H9 (cell line): ENCODE measurements at regions not wholly inside any gene's neighbourhood (a gene's known extent, or its start where the extent isn't known, plus 50 kb on each side); places are given as distances from the start of the nearest gene placed in this dataset.

ENCODE experiments used
- DNase-seq: peaks from one replicate; pipeline ENCODE4 v3.0.0-alpha.2; 2017
- H2AFZ ChIP-seq: one replicate; pipeline ENCODE4 v1.6.1; 2013; ENCODE audit warnings: mild to moderate bottlenecking, low read length, control low read depth, moderate library complexity
- H2AK5ac ChIP-seq: 2 replicates; pipeline ENCODE4 v1.6.1; 2013; ENCODE audit warnings: low read length, control low read depth, mixed read lengths; ENCODE audit not compliant: insufficient read length
- H2BK120ac ChIP-seq: one replicate; pipeline ENCODE4 v1.6.1; 2013; ENCODE audit warnings: low read depth, mild to moderate bottlenecking, low read length, control low read depth, inconsistent platforms; ENCODE audit not compliant: poor library complexity, severe bottlenecking
- H2BK12ac ChIP-seq: 2 replicates; pipeline ENCODE4 v1.6.1; 2013; ENCODE audit warnings: low read length, control low read depth, mixed read lengths, low read depth; ENCODE audit not compliant: insufficient read length
- H2BK15ac ChIP-seq: 2 replicates; pipeline ENCODE4 v1.6.1; 2013; ENCODE audit warnings: low read depth, low read length, control low read depth
- H2BK20ac ChIP-seq: one replicate; pipeline ENCODE4 v1.6.1; 2013; ENCODE audit warnings: low read depth, mild to moderate bottlenecking, low read length, control low read depth, inconsistent platforms; ENCODE audit not compliant: poor library complexity, severe bottlenecking
- H2BK5ac ChIP-seq: 2 replicates; pipeline ENCODE4 v1.6.1; 2013; ENCODE audit warnings: low read length, control low read depth, mixed read lengths; ENCODE audit not compliant: insufficient read length
- H3K14ac ChIP-seq: 2 replicates; pipeline ENCODE4 v1.6.1; 2013; ENCODE audit warnings: low read length, control low read depth; ENCODE audit not compliant: insufficient read depth
- H3K18ac ChIP-seq: 2 replicates; pipeline ENCODE4 v1.6.1; 2013; ENCODE audit warnings: low read depth, mild to moderate bottlenecking, mixed read lengths, low read length, control low read depth; ENCODE audit not compliant: insufficient read length
- H3K23ac ChIP-seq: 2 replicates; pipeline ENCODE4 v1.6.1; 2013; ENCODE audit warnings: low read length, control low read depth, mixed read lengths, low read depth; ENCODE audit not compliant: insufficient read length
- H3K23me2 ChIP-seq: 2 replicates; pipeline ENCODE4 v1.6.1; 2013; ENCODE audit warnings: low read depth, mild to moderate bottlenecking, mixed read lengths, low read length, control low read depth; ENCODE audit not compliant: insufficient read length, poor library complexity, severe bottlenecking
- H3K27ac ChIP-seq: 2 replicates; pipeline ENCODE4 v1.5.1; 2013; ENCODE audit warnings: low read length, control low read depth, mixed read lengths, low read depth; ENCODE audit not compliant: insufficient read length
- H3K27me3 ChIP-seq: 2 replicates; pipeline ENCODE4 v1.6.1; 2013; ENCODE audit warnings: low read length, control low read depth, inconsistent platforms; ENCODE audit not compliant: insufficient read depth
- H3K4ac ChIP-seq: 2 replicates; pipeline ENCODE4 v1.6.1; 2013; ENCODE audit warnings: low read depth, mild to moderate bottlenecking, control low read depth, inconsistent platforms, low read length, moderate library complexity
- H3K4me1 ChIP-seq: 2 replicates; pipeline ENCODE4 v1.6.1; 2013; ENCODE audit warnings: low read length, control low read depth, inconsistent platforms; ENCODE audit not compliant: insufficient read depth
- H3K4me2 ChIP-seq: 2 replicates; pipeline ENCODE4 v1.6.1; 2013; ENCODE audit warnings: low read length, control low read depth, mixed read lengths; ENCODE audit not compliant: insufficient read length, insufficient read depth
- H3K56ac ChIP-seq: 2 replicates; pipeline ENCODE4 v1.6.1; 2013; ENCODE audit warnings: low read depth, mild to moderate bottlenecking, mixed read lengths, low read length, control low read depth; ENCODE audit not compliant: insufficient read length
- H3K79me1 ChIP-seq: 2 replicates; pipeline ENCODE4 v1.6.1; 2013; ENCODE audit warnings: low read depth, mild to moderate bottlenecking, moderate library complexity, low read length, control low read depth, inconsistent platforms; ENCODE audit not compliant: insufficient read depth, poor library complexity, severe bottlenecking
- H3K79me2 ChIP-seq: 2 replicates; pipeline ENCODE4 v1.6.1; 2013; ENCODE audit warnings: low read length, control low read depth, inconsistent platforms; ENCODE audit not compliant: insufficient read depth
- H3K9ac ChIP-seq: 2 replicates; pipeline ENCODE4 v1.6.1; 2013; ENCODE audit warnings: low read length, control low read depth, mixed read lengths; ENCODE audit not compliant: insufficient read length; ENCODE audit errors: extremely low read depth
- H3K9me3 ChIP-seq: one replicate; pipeline ENCODE4 v1.6.1; 2013; ENCODE audit warnings: low read depth, low read length, inconsistent platforms; ENCODE audit not compliant: control insufficient read depth
- H3T11ph ChIP-seq: one replicate; pipeline ENCODE4 v1.6.1; 2013; ENCODE audit warnings: mild to moderate bottlenecking, low read length, control low read depth, inconsistent platforms
- H4K20me1 ChIP-seq: one replicate; pipeline ENCODE4 v1.6.1; 2013; ENCODE audit not compliant: control insufficient read depth, insufficient read length, insufficient read depth
- H4K5ac ChIP-seq: 2 replicates; pipeline ENCODE4 v1.6.1; 2013; ENCODE audit warnings: low read depth, mild to moderate bottlenecking, mixed read lengths, low read length, control low read depth; ENCODE audit not compliant: insufficient read length
- H4K8ac ChIP-seq: replicated peaks from 2 replicates; pipeline ENCODE4 v1.6.1; 2013; ENCODE audit warnings: low read length, control low read depth, mixed read lengths, low read depth; ENCODE audit not compliant: insufficient read length
- H4K91ac ChIP-seq: 2 replicates; pipeline ENCODE4 v1.6.1; 2013; ENCODE audit warnings: low read depth, mild to moderate bottlenecking, moderate library complexity, mixed read lengths, low read length, control low read depth; ENCODE audit not compliant: insufficient read length
- H3K27ac Mint-ChIP-seq, 3 experiments: 2 replicates in 2 of 3; 3 replicates in 1 of 3; pipeline ENCODE4 v1.8.0; 2020 to 2021; ENCODE audit warnings: mixed read lengths in 3 of 3, mild to moderate bottlenecking in 1 of 3, moderate library complexity in 1 of 3
- H3K27me3 Mint-ChIP-seq: 2 replicates; pipeline ENCODE4 v1.8.0; 2021; ENCODE audit warnings: low read depth, mild to moderate bottlenecking, moderate library complexity, mixed read lengths
- H3K36me3 Mint-ChIP-seq, 3 experiments: 2 replicates in 2 of 3; 3 replicates in 1 of 3; pipeline ENCODE4 v1.8.0; 2020 to 2021; ENCODE audit warnings: low read depth in 3 of 3, mixed read lengths in 3 of 3; ENCODE audit not compliant: insufficient read depth in 1 of 3
- H3K4me1 Mint-ChIP-seq, 2 experiments: 2 replicates each; pipeline ENCODE4 v1.8.0; 2020; ENCODE audit warnings: mixed read lengths in 2 of 2
- H3K4me3 Mint-ChIP-seq, 2 experiments: 2 replicates in 1 of 2; 3 replicates in 1 of 2; pipeline ENCODE4 v1.8.0; 2020 to 2021; ENCODE audit warnings: mild to moderate bottlenecking in 2 of 2, mixed read lengths in 2 of 2, moderate library complexity in 1 of 2
- H3K9me3 Mint-ChIP-seq, 2 experiments: 2 replicates in 1 of 2; 3 replicates in 1 of 2; pipeline ENCODE4 v1.8.0; 2020; ENCODE audit warnings: mild to moderate bottlenecking in 2 of 2, mixed read lengths in 2 of 2, moderate library complexity in 1 of 2
- CTCF ChIP-seq: fragments of 200-600 bp; sonication (generic); conservative IDR thresholded peaks from 3 replicates; pipeline ENCODE4 v1.8.0; 2021; ENCODE audit warnings: antibody characterized with exemption, mild to moderate bottlenecking
- WGBS: extraction: QIAGEN DNeasy Blood & Tissue Kit; methylation state at CpG from one replicate; pipeline ENCODE4 v1.1.7; 2013; ENCODE audit warnings: missing lambda C conversion rate, low lambda C conversion rate, mixed read lengths; ENCODE audit not compliant: insufficient read length; ENCODE audit errors: extremely low coverage; 5-methylcytosine and 5-hydroxymethylcytosine counted together

GRCh38 chr16:54548281-54548680, 261.7 kb upstream of the IRX3 start:
- H2AFZ ChIP-seq, result no peak overlapping the region
- no peak overlapping the region for H3K4me2 ChIP-seq
- no peak overlapping the region for H3K4ac ChIP-seq
- no peak for DNase-seq
- H3T11ph ChIP-seq, result no peak overlapping the region
- H2BK15ac ChIP-seq, result no peak overlapping the region
- no peak overlapping the region for H3K27ac ChIP-seq
- no peaks in the 10 kb centered on the region for H4K20me1 ChIP-seq
- no peak overlapping the region for H2BK20ac ChIP-seq
- H2BK5ac ChIP-seq, result no peak overlapping the region
- no peak overlapping the region for H3K14ac ChIP-seq
- H3K56ac ChIP-seq, result no peak overlapping the region
- no peaks in the 10 kb centered on the region for H3K9me3 ChIP-seq
- no peaks in the 10 kb centered on the region for H3K27me3 ChIP-seq
- Mint-ChIP-seq H3K9me3 (peaks cover 0 to 4% of the 10 kb centered on the region in 2 experiments; a peak in 2 of 5 replicates), H3K27ac (no peak overlapping the region), H3K36me3 (no peaks in the 10 kb centered on the region), H3K4me1 (peaks cover 2 to 14% of the 10 kb centered on the region in 2 experiments; a peak in 2 of 4 replicates), H3K4me3 (no peak overlapping the region), H3K27me3 (peaks cover 6% of the 10 kb centered on the region)
- H3K4me1 ChIP-seq, result no peaks in the 10 kb centered on the region
- H3K9ac ChIP-seq, result no peak overlapping the region
- H3K18ac ChIP-seq, result no peak overlapping the region
- no peak for TF ChIP-seq CTCF
- H4K5ac ChIP-seq, result no peak overlapping the region
- no CpG with 5 or more reads among the region's 7 CpGs for WGBS
- no peaks in the 10 kb centered on the region for H3K23me2 ChIP-seq
- no peak overlapping the region for H4K91ac ChIP-seq
- H2BK120ac ChIP-seq, result no peak overlapping the region
- no peak overlapping the region for H4K8ac ChIP-seq
- H3K79me1 ChIP-seq, result no peaks in the 10 kb centered on the region
- H2BK12ac ChIP-seq, result no peak overlapping the region
- no peak overlapping the region for H3K23ac ChIP-seq
- no peak overlapping the region for H2AK5ac ChIP-seq
- H3K79me2 ChIP-seq, result no peaks in the 10 kb centered on the region
